Brain microvascular endothelial cell (primary cell): ENCODE measurements at regions not wholly inside any gene's neighbourhood (a gene's known extent, or its start where the extent isn't known, plus 50 kb on each side); places are given as distances from the start of the nearest gene placed in this dataset.

Experiments
- DNase-seq: peaks from one replicate; pipeline ENCODE4 v3.0.0-alpha.2; 2020
- H3K27ac ChIP-seq: fragments of 250-450 bp; sonication (Bioruptor Pico); 2 replicates; pipeline ENCODE4 v1.5.1; 2020; ENCODE audit warnings: mild to moderate bottlenecking, moderate library complexity
- H3K27me3 ChIP-seq: fragments of 250-450 bp; sonication (Bioruptor Pico); replicated peaks from 2 replicates; pipeline ENCODE4 v1.5.1; 2020; ENCODE audit warnings: mild to moderate bottlenecking
- H3K36me3 ChIP-seq: fragments of 250-450 bp; sonication (Bioruptor Pico); replicated peaks from 2 replicates; pipeline ENCODE4 v1.5.1; 2020; ENCODE audit warnings: mild to moderate bottlenecking
- H3K4me3 ChIP-seq: 2 replicates; pipeline ENCODE4 v1.5.1; 2011; ENCODE audit warnings: low read depth, mild to moderate bottlenecking, control low read depth, low read length, moderate library complexity
- in situ Hi-C: cut with HindIII; loops from 2 replicates; pipeline ENCODE4 v1.10.0; 2017; ENCODE audit warnings: low sequenced_read_pairs, low pct_ligation_motif_present
- TF ChIP-seq, protein P1 (sequence below): IDR thresholded peaks from 2 replicates; pipeline ENCODE4 v1.5.1; 2011; ENCODE audit warnings: low read depth, mild to moderate bottlenecking, moderate library complexity, low read length, control low read depth, inconsistent platforms; ENCODE audit errors: missing control alignments

DNA sequence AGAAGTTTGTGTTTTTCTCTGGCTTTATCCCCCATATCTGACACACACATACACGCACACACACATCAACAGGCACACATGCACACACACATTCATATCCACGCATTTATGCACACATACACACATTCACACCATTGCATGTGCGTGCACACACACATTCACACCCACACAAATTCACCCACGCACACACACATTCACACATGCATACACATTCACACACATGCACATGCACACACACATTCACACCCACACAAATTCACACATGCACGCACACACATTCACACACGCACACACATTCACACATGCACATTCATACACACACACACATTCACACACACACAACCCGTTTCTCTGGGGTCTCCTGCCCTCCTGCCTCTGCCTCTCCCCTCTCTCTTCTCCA lies 264.2 kb downstream of the BCL11B start:
- in situ Hi-C loops: no loop called here
- TF ChIP-seq, protein P1, sequence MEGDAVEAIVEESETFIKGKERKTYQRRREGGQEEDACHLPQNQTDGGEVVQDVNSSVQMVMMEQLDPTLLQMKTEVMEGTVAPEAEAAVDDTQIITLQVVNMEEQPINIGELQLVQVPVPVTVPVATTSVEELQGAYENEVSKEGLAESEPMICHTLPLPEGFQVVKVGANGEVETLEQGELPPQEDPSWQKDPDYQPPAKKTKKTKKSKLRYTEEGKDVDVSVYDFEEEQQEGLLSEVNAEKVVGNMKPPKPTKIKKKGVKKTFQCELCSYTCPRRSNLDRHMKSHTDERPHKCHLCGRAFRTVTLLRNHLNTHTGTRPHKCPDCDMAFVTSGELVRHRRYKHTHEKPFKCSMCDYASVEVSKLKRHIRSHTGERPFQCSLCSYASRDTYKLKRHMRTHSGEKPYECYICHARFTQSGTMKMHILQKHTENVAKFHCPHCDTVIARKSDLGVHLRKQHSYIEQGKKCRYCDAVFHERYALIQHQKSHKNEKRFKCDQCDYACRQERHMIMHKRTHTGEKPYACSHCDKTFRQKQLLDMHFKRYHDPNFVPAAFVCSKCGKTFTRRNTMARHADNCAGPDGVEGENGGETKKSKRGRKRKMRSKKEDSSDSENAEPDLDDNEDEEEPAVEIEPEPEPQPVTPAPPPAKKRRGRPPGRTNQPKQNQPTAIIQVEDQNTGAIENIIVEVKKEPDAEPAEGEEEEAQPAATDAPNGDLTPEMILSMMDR: no peak
- H3K27ac ChIP-seq: no peak overlapping the region

DNA sequence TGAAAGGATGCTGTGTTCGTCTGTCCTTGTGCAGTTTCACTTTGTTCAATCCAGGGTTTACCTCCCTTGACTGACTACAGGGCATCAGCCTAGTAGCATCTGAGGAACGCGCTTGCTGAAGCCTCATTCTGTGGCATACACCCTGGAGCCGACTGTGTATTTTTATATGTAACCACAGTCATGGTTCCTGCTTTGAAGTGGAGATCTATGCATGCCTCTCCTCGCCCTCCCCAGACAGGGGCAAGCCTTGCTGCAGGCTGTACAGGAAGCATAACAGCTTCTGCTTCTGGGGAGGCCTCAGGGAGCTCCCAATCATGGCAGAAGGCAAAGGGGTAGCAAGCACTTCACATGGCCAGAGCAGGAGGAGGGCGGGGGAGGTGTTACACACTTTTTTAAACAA lies 262.1 kb downstream of the BCL11B start:
- in situ Hi-C loops: no loop called here

More for the DNA sequence above, 264.2 kb downstream of the BCL11B start:
- Histone ChIP-seq H3K27me3 (no peaks in the 10 kb centered on the region), H3K4me3 (no peak overlapping the region), H3K36me3 (no peaks in the 10 kb centered on the region)
- DNase-seq: no peak

DNA sequence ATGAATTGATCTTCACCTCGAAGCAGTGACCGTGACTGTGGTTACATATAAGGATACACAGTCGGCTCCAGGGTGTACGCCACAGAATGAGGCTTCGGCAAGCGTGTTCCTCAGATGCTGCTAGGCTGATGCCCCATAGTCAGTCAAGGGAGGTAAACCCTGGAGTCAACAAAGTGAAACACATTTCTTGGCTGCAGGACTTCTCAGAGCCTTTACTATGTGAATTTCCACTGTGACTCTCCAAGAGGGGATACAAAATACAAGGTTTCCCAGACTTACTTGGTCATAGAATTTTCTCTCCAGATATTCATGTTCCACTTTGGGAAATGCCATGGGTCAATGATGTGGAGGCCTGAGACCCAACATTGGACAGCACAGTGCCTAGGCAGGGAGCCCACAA lies 260.6 kb downstream of the BCL11B start:
- TF ChIP-seq, protein P1: no peak
- in situ Hi-C loops: no loop called here
- Histone ChIP-seq H3K4me3 (no peak overlapping the region), H3K36me3 (no peaks in the 10 kb centered on the region), H3K27ac (no peak overlapping the region), H3K27me3 (no peaks in the 10 kb centered on the region)
- DNase-seq: no peak

More for the DNA sequence above, 262.1 kb downstream of the BCL11B start:
- H3K36me3 ChIP-seq: no peaks in the 10 kb centered on the region
- TF ChIP-seq, protein P1: no peak
- no peak for DNase-seq
- no peak overlapping the region for H3K27ac ChIP-seq
- no peaks in the 10 kb centered on the region for H3K27me3 ChIP-seq
- no peak overlapping the region for H3K4me3 ChIP-seq

DNA sequence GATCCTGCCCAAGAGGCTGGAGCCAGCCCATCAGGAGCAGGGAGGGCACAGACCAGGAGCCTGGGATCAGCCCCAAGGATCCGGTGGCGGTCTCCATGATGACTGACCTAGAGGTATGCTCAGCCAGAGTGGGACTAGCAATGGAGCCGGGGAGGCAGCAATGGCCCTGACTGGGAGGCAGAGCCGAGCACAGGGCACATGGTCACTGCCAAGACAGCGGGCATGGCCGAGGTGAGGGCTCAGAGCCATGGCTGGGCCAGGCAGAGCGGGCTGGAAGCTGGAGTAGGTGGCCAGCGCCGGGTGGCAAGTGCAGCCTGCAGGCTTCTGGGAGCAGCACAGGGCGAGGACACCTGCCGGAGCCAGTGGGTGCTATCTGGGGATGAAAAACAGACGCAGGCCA lies 259.3 kb downstream of the BCL11B start:
- Histone ChIP-seq H3K27me3 (no peaks in the 10 kb centered on the region), H3K4me3 (no peak overlapping the region), H3K36me3 (no peaks in the 10 kb centered on the region), H3K27ac (no peak overlapping the region)
- TF ChIP-seq, protein P1: no peak
- DNase-seq: no peak
- in situ Hi-C loops: no loop called here

DNA sequence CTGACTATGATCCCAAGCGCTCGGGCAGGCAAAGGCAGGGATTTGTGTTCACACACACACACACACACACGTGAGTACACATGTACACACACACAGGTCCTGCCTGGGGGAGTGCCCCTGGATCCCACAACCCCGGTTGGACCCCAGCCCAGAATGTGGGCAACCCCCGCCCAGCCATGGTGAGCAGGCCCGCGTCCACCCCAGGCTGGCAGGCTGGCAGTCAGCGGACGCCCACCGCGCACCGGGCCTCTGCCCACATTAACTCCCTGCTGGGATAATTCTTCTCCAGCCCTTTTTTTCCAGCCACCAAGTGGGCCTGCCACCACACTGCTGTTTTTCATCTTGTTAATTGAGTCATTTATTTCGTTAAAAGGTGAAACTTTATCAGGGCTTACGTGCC lies 256.2 kb downstream of the BCL11B start:
- Histone ChIP-seq H3K36me3 (no peaks in the 10 kb centered on the region), H3K4me3 (no peak overlapping the region), H3K27ac (no peak overlapping the region), H3K27me3 (no peaks in the 10 kb centered on the region)
- no peak for DNase-seq
- in situ Hi-C loops: no loop called here
- TF ChIP-seq, protein P1: no peak

DNA sequence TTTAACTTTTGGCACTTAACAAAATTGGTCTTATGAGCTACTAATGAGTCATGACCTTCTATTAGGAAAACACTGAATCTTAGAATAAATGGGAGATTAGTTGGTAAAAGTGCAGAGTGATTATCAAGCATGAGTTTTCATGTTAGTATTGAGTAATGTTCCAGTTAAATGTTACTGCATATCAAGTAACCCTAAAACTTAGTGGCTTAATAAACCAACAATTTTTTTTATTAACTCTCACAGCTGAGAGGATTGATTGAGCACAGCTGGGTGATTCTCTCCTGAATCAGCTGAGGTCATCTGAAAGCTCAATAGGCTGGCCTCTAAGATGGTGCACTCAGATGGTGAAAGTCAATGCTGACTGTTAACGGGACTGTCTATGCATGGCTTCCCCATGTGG lies 248.6 kb downstream of the BCL11B start:
- in situ Hi-C loops: no loop called here
- Histone ChIP-seq H3K27me3 (no peaks in the 10 kb centered on the region), H3K4me3 (no peak overlapping the region), H3K36me3 (no peaks in the 10 kb centered on the region), H3K27ac (no peak overlapping the region)
- TF ChIP-seq, protein P1: no peak
- DNase-seq: no peak
